Glomerular endothelial cell (primary cell): ENCODE measurements at regions not wholly inside any gene's neighbourhood (a gene's known extent, or its start where the extent isn't known, plus 50 kb on each side); places are given as distances from the start of the nearest gene placed in this dataset.

Experiments used
- DNase-seq: peaks from one replicate; pipeline ENCODE4 v3.0.0-alpha.2; 2011; ENCODE audit warnings: low read depth, low spot score; ENCODE audit errors: extremely low read depth

DNA sequence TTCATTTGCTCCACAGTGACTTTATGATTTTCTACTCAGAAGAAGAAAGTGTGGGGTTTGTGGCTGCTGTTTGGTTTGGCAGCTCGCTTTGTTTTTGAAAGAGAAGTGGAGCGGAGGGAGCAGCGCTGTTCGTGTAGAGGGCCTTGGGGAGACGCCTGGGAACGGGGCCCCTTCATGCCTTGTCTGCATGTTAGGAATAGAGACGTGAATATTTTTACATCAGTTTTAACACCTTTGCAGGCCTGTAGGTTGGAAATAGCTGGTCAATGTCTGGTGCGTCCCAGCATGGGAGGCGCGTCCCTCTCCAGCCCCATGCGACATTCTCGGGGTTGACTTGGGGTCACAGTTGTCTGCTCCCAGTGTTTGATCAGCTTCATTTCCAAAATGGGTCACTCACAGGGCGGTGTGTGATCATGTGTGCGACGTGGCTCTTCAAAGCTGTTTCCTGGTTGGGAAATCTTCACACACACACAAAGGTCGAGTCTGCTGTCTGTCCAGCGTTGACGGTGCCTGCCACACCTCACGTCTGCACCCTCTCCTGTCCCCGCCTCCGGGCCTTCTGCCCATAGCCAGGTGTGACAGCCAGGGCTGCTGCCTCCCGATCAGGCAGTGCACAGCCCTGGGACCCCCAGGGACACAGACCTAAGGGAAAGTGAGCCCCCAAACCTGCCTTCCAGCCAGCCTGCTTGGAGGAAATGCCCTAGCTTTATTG, 149.2 kb downstream of the PSMG1 start:
- DNase-seq = no peak

DNA sequence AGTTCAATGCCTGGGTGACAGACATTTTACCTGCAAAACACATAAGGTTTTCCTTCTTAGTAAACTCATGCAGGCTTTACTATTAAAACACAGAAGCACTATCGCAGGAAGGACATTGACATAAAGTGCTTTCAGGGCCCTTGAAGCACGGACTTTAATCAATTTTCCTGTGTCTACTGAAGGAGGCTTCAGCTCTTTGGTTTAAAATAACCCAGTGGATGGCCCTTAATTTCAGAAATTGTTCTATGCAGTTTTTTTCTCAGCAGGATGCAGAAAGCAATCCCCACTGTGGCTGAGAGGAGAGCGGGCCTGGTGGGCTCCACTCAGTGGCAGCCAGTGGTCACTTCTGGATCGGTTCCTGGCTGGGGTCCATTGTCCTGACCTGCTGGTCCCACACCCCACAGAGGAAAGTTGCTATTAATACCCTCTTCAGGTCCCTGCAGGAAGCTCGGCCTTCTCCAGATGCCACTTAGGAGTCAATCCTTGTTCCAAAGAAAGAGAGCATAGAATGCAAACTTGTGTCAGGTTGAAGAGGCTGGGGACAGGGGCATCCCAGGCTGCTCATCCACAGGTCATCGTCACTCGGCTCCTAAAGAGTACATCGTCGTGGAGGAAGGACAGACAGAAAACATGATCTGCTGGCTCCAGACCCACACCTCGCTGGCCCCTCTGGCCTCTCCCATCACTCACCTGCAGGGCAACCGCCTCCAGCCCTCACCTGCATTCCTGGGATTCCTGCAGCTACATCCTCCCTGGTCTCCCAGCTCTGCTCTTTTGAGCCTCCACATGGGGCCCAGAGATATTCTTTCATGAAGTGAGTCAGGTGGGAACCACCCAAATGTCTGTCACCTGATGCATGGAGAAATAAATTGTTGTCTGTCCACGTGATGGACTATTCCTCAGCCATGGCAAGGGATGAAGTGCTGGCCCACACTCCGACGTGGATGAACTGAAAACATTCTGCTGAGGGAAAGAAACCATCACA, 153.1 kb downstream of the PSMG1 start:
- DNase-seq = no peak

DNA sequence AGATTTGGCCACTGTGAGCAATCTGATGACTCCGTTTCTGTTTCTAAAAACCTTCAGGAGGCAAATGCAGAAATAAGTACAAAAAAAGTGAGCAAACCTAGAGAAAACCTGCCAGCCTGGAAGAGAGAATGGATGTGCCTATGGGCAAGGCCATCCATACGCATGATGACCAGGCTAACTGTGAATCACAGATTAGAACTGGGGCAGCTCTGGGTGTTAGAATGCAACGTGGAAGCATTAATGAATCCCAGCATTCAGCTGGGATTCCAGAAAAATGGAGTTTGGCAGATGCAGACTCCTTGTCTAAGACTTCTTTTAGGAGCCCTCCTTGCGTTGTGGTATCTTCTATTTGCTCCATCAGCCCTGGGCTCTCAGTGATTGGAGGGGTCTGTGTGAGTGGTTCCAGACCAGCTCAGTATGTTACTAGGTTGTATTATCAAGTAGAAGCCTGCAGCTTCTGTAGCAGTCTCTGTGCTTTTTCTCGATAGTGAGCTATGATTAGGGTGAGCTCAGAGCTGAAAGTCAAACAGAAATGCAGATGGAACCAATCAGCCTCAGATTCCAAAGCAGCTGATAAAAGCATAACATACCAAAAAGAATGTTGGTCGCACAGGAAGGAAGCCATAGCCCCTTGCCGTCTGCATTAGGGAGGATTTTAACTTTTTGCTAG, 154.0 kb downstream of the PSMG1 start:
- DNase-seq = no peak

DNA sequence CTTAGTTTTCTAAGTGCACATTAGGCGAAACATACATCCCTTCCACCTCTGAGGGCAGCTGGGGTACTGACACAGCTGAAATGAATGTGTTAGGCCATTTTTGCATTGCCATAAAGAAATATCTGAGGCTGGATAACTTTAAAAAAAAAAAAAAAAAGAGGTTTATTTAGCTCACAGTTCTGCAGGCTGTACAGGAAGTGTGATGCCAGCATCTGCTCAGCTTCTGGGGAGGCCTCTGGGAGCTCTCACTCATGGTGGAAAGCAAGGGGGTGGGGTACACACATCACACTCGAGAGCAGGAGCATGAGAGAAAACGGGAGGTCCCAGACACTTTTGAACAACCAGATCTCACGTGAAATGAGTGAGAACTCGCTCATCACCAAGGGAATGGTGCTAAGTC, 158.1 kb downstream of the PSMG1 start:
- DNase-seq = no peak

DNA sequence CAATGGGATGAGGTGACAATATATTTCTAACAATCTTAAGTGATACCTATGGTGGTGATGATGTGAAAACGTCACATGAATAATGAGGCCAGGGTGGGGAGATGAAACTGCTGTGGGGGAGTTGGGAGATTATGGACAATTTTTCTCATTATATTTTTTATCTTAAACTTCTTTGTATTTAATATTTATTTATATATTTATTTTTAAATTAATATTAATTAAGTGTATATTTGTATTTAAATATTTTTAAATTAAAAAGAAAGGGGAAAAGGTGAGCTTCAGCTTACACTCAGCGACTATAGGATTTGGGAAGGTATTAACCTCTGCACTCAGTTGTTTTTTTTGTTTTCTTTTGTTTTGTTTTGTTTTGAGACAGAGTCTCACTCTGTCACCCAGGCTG, 158.7 kb downstream of the PSMG1 start:
- DNase-seq = no peak

DNA sequence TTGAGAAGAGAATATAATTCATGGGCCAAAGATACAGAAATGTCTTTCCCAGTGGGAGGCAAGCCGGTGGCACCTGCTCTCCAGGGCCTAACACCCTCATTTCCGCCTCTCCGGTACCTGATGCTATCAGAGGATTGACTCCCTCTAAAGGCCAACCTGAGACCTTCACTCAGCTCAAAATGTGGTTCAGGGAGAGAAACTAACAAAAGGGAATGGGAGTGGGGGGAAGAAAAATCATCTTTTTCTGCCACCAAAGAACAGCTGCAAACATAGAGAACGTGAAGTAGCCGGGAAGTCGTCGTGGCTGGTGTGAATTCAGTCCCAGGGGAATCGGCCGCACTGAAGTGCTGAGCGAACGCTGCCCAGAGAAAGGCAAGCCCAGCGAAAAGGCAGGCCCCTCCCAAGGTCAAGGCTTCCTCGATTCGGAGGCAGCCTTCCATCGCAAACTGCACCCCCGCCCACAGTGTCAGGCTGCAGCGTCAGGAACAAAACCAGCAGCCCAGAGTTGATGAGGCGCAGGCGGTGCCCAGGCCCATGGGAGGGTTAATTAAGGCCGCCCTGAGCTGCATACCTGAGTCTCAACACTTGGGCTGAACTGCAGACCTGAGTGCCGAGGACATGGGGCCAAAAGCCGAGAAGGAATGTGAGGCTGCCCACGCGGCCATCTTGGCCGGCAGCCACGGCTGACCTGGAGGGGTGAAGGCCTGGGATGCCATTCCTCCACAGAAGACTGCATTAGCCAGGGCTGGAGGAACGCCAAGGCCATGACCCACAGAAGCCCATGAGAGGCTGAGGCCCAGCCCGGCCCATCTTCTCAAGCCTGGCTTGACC, 160.2 kb downstream of the PSMG1 start:
- DNase-seq = no peak

DNA sequence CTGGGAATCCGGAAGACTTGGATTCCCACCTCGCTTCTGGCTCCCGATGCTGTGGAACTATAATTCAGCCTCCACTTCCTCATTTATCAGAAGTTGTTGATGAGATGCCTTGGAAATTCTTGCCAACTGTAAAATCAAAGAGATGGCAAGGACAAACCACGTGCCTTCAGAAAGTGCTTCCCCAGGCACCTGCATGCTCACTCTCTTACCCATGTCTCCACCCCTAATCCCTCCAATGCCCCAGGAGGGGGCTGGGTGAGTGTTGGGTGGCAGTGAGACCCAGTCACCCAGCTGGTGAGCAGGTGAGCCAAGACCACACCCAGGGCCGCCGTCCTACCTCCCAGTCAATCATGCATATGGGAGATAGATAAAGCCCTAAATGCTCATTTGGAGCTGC, 160.8 kb downstream of the PSMG1 start:
- DNase-seq = no peak

DNA sequence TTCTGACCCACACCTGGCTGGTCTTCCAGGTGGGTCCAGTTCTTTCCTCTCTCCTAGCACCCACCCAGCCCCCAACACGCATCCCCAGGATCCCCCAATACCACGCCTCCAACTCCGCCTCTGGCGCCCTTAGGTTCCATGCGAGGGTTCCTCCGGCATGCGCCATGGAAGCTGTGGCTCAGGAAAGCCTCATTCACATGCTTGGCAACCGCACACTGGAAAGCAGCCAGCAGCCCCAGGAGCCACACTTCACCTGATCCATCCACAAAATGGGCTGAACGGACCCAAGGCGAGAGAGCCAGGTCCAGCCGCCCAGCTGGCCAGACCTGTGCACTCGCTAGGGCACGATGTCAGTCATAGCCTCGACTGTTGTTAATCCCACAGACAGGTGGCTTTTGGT, 161.2 kb downstream of the PSMG1 start:
- DNase-seq = no peak

DNA sequence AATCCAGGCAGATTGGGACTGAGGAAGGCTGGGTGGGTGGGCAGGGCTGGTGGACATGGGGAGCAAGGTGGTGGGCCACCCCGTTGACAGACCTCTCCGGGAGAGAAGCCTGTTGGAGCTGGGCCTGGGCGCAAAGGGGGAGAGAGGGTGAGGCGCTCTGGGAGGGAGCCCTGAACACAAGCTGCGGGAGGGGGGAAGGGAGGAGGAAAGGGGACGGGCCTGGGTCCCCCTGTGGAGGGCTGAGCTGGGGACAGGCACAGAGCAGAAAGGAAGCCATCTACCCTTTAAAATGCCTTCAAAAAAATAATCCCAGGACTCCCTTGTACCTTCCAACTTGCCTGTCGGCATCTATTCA, 161.8 kb downstream of the PSMG1 start:
- no peak for DNase-seq

DNA sequence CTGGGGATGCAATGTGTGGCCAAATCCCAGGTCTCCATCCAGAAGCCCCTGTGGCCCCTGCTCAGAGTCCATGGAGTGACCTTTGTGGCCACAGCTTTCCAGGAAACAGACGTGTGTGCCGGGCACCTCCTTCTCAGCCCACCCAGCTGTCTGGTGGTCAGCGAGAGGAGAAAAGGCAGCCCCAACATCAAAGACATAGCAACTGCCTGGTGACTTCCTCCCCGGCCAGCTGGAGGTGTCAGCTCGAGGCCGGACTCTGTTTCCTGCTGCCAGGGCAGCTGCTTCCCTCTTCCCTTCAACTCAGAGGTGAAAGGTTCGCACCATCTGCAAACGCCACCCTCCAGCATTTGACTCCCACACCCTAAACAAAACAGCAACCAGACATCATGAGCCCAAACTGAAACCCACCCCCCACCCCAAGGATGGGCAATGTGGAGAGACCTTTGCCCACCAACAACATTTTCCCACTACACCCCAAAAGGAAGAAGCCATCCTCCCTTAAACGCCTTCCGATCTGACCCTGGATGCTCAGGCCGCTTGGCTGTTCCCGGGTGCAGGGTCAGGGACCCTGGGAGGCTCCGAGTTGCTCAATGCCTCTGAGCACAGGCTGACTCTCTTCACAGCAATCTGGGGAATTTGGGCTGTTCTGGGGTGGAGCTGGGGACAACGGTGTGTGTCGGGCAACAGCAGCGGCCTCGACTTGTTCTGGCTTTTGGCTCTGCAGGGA, 162.3 kb downstream of the PSMG1 start:
- no peak for DNase-seq

DNA sequence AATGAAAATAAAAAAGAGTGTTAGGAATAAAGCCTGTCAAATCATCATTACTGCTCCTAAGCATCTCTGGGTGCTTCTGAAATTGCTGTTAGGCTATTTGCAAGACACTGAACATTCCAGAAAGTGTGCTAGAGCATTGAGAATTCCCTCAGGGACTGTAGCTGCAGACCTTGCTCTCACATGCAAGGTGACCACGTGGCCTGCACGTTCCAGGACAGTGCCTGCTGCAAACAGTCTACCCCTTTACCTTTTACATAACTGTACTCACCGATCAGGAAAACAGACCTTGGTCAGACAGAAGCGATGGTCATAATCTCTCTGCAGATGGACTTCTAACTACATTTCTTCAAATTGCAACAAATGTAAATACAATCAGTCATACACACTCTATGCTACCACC, 164.5 kb downstream of the PSMG1 start:
- no peak for DNase-seq

DNA sequence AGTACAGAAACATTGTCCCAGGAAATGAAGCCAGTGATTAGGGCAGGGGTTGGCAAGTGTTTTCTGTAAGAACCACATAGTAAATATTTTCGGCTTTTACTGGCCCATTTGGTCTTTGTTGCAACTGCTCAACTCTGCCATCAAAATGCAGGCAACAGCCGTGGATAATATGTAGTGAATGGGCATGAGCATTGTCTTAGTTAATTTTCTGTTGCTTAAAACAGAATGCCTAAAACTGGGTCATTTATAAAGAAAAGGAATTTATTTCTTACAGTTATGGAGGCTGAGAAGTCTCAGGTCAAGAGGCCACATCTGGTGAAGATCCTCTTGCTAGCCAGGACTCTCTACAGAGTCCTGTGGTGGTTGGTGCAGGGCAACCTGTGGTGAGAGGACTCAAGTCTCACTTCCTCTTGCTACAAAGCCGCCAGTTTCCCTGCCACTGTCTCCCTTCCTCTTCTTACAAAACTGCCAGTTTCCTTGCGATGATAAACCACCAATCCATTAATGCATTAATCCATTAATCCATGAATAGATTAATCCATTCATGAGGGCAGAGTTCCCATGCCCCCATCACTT, 166.4 kb downstream of the PSMG1 start:
- DNase-seq = no peak

DNA sequence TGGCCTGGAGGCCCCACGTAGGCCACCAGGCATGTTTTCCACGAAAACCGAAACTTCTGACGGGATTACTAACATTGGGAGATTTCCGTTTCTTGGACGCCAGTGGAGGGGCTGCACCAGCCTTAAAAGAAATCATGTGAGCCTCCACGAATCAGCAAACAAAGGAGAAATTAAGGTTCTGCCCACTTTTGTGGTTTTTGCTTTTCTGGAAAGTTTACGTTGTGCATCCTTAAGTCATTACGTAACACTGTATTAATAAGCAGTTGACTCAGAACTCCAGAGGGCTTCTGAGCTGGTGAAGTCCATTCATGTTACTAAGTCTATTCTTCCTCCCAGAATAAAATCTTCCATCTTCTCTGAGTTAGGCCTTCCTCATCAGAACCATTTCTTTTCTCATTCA, 168.5 kb downstream of the PSMG1 start:
- DNase-seq = no peak

DNA sequence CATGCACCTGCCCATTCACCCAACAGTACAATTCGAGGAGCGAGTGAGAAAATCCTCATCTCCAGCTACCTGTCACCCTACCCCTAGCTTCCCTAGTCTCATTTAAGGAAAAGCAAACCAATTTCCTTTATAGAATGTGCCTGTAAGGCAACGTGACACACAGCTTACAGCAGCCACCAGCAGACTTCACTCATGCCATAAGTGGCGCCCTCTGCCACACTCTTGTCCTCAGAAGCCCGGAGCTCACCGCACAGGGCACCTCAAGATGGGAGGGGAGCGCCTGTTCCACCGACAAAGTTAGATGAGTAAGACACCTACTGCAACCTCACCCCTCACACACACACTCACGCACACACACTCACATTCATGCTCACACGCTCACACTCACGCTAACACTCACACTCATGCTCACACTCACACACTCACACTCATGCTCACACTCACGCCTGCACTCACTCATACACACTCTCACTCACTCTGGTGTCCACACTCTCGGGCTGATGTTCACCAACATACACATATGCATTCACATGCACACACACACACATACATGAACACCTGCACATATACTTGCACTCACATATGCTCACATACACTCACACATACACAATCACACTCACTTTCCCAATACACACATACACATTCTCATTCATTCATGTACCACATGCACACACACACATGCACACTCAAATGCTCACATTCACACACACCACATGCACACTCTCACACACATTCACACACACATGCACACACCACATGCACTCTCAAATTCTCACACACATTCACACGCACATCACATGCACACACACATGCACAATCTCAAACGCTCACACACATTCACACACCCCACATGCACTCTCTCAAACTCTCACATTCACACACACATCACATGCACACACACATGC, 170.7 kb downstream of the PSMG1 start:
- no peak for DNase-seq

DNA sequence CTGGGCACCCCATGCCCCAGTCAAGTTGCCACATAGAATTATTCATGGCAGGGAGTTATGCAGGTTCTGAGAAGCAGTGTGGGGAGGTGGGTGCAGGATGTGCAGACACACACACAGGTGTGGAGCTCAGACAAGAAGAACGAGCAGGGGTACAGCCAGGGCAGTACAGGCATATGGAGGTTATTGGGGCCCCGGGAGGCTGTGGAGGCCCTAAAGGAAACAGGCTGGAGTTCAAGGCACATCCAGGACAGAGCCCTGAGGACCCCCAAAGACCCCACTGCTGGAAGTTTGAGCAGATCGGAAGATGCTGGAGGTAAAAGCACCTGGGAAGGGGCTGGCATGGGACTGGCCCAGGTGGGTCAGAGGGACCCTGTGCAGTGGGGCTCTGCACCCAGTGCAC, 171.3 kb downstream of the PSMG1 start:
- no peak for DNase-seq

DNA sequence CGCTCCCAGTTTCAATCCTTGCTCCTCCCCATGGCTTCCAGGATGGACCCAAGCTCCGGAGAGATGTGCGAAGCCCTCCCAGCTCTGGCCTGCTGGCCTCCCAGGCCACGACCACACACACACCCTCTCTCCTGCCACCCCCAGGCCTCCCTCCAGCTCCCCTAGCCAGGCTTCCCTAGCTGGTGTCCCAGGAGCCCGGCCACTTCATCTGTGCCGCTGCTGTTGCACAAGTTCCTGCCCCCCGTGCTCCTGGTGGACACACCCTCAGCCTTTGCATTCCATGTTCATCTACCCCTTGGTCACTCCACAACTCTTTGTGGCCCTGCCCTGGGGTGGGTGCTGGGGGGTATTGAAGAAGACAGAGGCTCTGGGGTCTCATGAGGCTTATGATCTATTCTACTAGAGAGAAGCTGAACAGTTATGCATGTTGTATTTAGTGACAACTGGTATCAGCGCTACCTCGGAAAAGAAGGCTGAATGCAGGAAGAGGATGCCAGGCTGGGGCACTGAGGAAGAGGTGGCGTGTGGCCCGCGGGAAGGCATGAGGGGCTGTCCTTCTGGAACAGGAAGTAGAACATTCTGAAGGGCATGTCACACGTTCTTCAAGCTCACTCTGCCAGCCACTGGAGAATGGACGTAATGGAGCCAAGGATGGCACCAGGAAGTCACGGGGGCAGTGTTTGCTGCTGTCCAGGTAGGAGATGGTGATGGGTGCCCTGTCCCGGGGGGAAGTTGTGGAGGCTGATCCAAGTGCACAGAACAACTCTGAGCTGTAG, 172.4 kb downstream of the PSMG1 start:
- no peak for DNase-seq

DNA sequence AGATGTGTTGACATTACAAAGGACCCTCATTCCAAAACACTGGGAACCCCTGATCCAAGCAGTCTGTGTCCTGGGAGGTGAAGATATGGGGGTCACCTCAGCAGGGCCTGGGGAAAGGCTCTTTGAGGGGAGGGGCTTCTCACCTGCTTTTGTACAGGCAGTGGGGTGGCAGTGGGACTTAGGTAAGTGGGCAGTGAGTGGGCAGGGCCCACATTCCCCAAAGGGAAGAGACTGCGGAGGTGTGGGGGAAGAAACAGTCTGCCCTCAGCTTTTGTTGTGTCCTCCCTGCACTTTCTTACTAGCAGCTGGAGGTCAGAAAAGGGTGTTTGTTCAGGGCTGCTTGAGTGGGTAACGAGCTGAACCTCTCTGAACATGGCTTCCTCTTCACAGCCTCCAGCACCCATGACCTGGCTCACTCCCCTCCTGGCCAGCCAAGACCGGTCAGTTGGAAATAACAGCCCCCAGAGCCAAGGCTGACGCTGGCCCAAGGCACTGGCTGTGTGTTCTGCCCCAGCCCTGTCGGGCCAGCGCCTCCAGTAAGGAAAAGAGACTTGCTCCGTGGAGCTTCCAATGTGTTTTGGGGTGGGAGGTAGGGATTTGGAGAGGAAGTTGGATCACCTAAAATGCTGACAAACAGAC, 173.5 kb downstream of the PSMG1 start:
- DNase-seq = no peak

DNA sequence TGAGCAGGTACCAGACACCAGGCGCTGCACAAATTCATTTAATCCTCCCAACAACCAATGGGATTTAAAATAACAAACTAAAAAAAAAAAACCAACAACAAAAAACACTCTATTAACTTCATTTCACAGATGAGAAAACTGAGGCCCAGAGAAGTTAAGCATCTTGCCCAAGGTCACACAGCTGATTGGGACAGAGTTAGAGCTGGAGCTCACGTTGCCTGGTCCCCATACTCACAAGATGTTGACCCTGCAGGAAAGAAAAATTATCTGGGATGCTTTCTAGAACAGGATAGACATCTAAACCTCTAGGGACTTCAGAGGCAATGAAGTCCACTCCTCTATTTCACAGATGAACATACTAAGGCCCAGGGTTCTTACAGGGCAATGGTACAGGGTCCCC, 175.3 kb downstream of the PSMG1 start:
- DNase-seq = no peak
